ENCODE measurements at regions not wholly inside any gene's neighbourhood (a gene's known extent, or its start where the extent isn't known, plus 50 kb on each side); places are given as distances from the start of the nearest gene placed in this dataset.

- no peak for TF ChIP-seq CTCF (IDR thresholded peaks at IDR 0.05; ENCODE audit: low read depth, low read length)
- H3K4me3 ChIP-seq (ENCODE audit: low read depth, low read length), result no peak overlapping the region
These were observed 550.2 kb downstream of the GBA3 start for GRCh38 chr4:23242962-23243361.

- TF ChIP-seq CTCF (IDR thresholded peaks at IDR 0.05; ENCODE audit: low read depth, low read length), result no peak
- no peak overlapping the region for H3K4me3 ChIP-seq (ENCODE audit: low read depth, low read length)
These were observed 548.7 kb downstream of the GBA3 start for GRCh38 chr4:23241408-23241807.

GRCh38 chr4:23238848-23239247 is 546.1 kb downstream of the GBA3 start:
- no peak for TF ChIP-seq CTCF (IDR thresholded peaks at IDR 0.05; ENCODE audit: low read depth, low read length)
- no peak overlapping the region for H3K4me3 ChIP-seq (ENCODE audit: low read depth, low read length)

- no peak overlapping the region for H3K4me3 ChIP-seq (ENCODE audit: low read depth, low read length)
- TF ChIP-seq CTCF (IDR thresholded peaks at IDR 0.05; ENCODE audit: low read depth, low read length), result no peak
These were observed 545.0 kb downstream of the GBA3 start for GRCh38 chr4:23237771-23238170.

DNA sequence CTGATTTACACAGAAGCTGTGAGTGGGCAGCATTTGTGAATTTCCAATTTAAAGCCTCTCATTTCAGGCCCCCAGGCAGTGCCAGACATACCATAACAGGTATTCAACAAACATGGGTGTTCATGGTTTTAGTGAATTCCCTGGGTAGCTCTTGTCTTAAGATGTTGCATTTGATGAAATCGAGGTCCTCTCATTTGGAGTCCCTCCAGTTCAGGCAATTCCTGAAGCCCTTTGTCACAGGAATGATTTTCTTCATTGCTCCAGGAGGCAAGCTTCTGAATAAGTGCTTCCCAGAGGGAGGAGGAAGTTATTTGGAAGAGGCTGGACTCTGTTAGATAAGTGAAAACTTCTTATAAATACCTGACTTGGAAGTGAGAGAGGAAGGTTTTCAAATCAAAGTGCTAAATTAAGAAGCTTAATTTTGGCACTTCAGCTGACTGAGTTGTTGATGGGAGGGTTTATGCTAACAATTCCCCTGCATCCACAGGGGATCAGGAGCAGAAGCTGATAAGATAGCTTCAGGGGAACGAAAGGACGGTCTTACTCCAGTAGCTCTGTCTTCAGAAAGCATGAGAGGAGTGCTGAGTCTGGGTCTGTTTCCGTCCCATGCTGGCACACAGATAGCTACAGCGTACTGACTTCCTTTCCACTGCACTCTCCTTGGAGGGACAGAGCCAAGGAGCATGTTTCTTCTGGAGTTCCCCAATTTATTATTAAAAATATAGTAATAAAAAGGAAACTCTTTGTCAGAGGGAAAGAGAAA is 543.1 kb downstream of the GBA3 start:
- no peak for TF ChIP-seq CTCF (IDR thresholded peaks at IDR 0.05; ENCODE audit: low read depth, low read length)
- no peak overlapping the region for H3K4me3 ChIP-seq (ENCODE audit: low read depth, low read length)

- TF ChIP-seq CTCF (IDR thresholded peaks at IDR 0.05; ENCODE audit: low read depth, low read length), result no peak
- no peak overlapping the region for H3K4me3 ChIP-seq (ENCODE audit: low read depth, low read length)
These were observed 542.0 kb downstream of the GBA3 start for GRCh38 chr4:23234716-23235115.

DNA sequence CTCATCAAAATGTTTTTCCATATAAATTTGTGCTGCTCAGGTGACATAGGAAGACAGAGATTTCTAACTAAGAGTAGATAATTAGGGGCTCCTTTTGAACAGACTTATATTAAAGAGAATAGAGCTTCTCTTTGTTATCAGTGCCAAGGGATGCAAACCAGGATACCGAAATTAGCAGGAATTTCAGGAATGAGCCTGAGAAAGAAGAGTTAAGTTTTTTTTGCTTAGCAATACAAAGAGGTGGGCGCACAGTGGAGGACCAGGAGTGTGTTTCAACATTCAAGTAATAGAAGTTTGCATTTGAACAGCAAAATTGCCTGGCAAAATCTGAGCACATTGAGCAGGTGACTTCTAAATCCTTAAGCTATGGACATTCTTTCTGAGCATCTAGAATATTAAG is 541.3 kb downstream of the GBA3 start:
- no peak overlapping the region for H3K4me3 ChIP-seq (ENCODE audit: low read depth, low read length)
- no peak for TF ChIP-seq CTCF (IDR thresholded peaks at IDR 0.05; ENCODE audit: low read depth, low read length)
